ENCODE measurements at regions not wholly inside any gene's neighbourhood (a gene's known extent, or its start where the extent isn't known, plus 50 kb on each side); places are given as distances from the start of the nearest gene placed in this dataset.

GRCh38 chr4:181234951-181235680 is 1008.1 kb upstream of the TENM3 start:
- Histone ChIP-seq H3K27ac (no peak overlapping the region), H3K4me3 (IDR thresholded peaks at IDR 0.05; ENCODE audit: insufficient read depth, low read depth, low read length) (no peak overlapping the region), H3K4me2 (no peak overlapping the region), H3K36me3 (ENCODE audit: insufficient read depth) (no peaks in the 10 kb centered on the region), H4K20me1 (ENCODE audit: insufficient read depth) (no peaks in the 10 kb centered on the region), H2AFZ (ENCODE audit: low read depth) (no peak overlapping the region), H3K9ac (no peak overlapping the region), H3K4me1 (ENCODE audit: low read depth, poor library complexity, severe bottlenecking) (no peaks in the 10 kb centered on the region), H3K27me3 (ENCODE audit: insufficient read depth, low read depth) (no peaks in the 10 kb centered on the region), H3K79me2 (ENCODE audit: insufficient read depth, low read depth) (no peaks in the 10 kb centered on the region)
- TF ChIP-seq CTCF (conservative IDR thresholded peaks at IDR 0.05; ENCODE audit: low read depth, low read length), result no peak

- no peak overlapping the region for H3K4me3 ChIP-seq (IDR thresholded peaks at IDR 0.05; ENCODE audit: insufficient read depth, low read depth, low read length)
- no peaks in the 10 kb centered on the region for H3K36me3 ChIP-seq (ENCODE audit: insufficient read depth)
- H3K27me3 ChIP-seq (ENCODE audit: insufficient read depth, low read depth), result no peaks in the 10 kb centered on the region
- H3K4me2 ChIP-seq, result no peak overlapping the region
- no peak for TF ChIP-seq CTCF (conservative IDR thresholded peaks at IDR 0.05; ENCODE audit: low read depth, low read length)
- H3K79me2 ChIP-seq (ENCODE audit: insufficient read depth, low read depth), result no peaks in the 10 kb centered on the region
- no peaks in the 10 kb centered on the region for H3K4me1 ChIP-seq (ENCODE audit: low read depth, poor library complexity, severe bottlenecking)
- no peak overlapping the region for H3K9ac ChIP-seq
- H3K27ac ChIP-seq, result no peak overlapping the region
- H4K20me1 ChIP-seq (ENCODE audit: insufficient read depth), result no peaks in the 10 kb centered on the region
- H2AFZ ChIP-seq (ENCODE audit: low read depth), result no peak overlapping the region
These were observed 997.9 kb upstream of the TENM3 start for GRCh38 chr4:181245326-181245725.

GRCh38 chr4:181249031-181249430 is 994.2 kb upstream of the TENM3 start:
- no peak overlapping the region for H3K4me2 ChIP-seq
- no peak overlapping the region for H3K4me3 ChIP-seq (IDR thresholded peaks at IDR 0.05; ENCODE audit: insufficient read depth, low read depth, low read length)
- no peak overlapping the region for H3K27ac ChIP-seq
- H3K27me3 ChIP-seq (ENCODE audit: insufficient read depth, low read depth), result no peaks in the 10 kb centered on the region
- no peak for TF ChIP-seq CTCF (conservative IDR thresholded peaks at IDR 0.05; ENCODE audit: low read depth, low read length)
- no peaks in the 10 kb centered on the region for H3K36me3 ChIP-seq (ENCODE audit: insufficient read depth)
- no peak overlapping the region for H2AFZ ChIP-seq (ENCODE audit: low read depth)
- H3K4me1 ChIP-seq (ENCODE audit: low read depth, poor library complexity, severe bottlenecking), result no peaks in the 10 kb centered on the region
- no peak overlapping the region for H3K9ac ChIP-seq
- H4K20me1 ChIP-seq (ENCODE audit: insufficient read depth), result no peaks in the 10 kb centered on the region
- H3K79me2 ChIP-seq (ENCODE audit: insufficient read depth, low read depth), result no peaks in the 10 kb centered on the region

GRCh38 chr4:181254771-181255170 is 988.4 kb upstream of the TENM3 start:
- no peaks in the 10 kb centered on the region for H3K79me2 ChIP-seq (ENCODE audit: insufficient read depth, low read depth)
- H3K4me3 ChIP-seq (IDR thresholded peaks at IDR 0.05; ENCODE audit: insufficient read depth, low read depth, low read length), result no peak overlapping the region
- no peak overlapping the region for H3K4me2 ChIP-seq
- H3K9ac ChIP-seq, result no peak overlapping the region
- no peaks in the 10 kb centered on the region for H3K4me1 ChIP-seq (ENCODE audit: low read depth, poor library complexity, severe bottlenecking)
- no peak for TF ChIP-seq CTCF (conservative IDR thresholded peaks at IDR 0.05; ENCODE audit: low read depth, low read length)
- H3K27ac ChIP-seq, result no peak overlapping the region
- no peak overlapping the region for H2AFZ ChIP-seq (ENCODE audit: low read depth)
- H3K36me3 ChIP-seq (ENCODE audit: insufficient read depth), result no peaks in the 10 kb centered on the region
- no peaks in the 10 kb centered on the region for H3K27me3 ChIP-seq (ENCODE audit: insufficient read depth, low read depth)
- no peaks in the 10 kb centered on the region for H4K20me1 ChIP-seq (ENCODE audit: insufficient read depth)

Data from KMS-11 (cell line).